Lower leg skin (tissue), 4 donors: ENCODE measurements at regions not wholly inside any gene's neighbourhood (a gene's known extent, or its start where the extent isn't known, plus 50 kb on each side); places are given as distances from the start of the nearest gene placed in this dataset.

Experiments
- DNase-seq, 2 donors: peaks; one replicate each; pipeline ENCODE4 v3.0.0-alpha.2; 2019; ENCODE audit warnings: low spot score in 2 of 2
- H3K4me3 ChIP-seq: fragments of 200-600 bp; sonication (generic); 2 replicates; pipeline ENCODE4 v1.5.1; 2017; ENCODE audit warnings: mild to moderate bottlenecking, low read depth; ENCODE audit not compliant: poor library complexity, severe bottlenecking
- POLR2A ChIP-seq, 2 donors: fragments of 450-650 bp; IDR thresholded peaks; one replicate each; pipeline ENCODE4 v1.6.1; 2016 to 2017; ENCODE audit warnings: antibody characterized with exemption in 2 of 2, mild to moderate bottlenecking in 1 of 2, moderate library complexity in 1 of 2
- WGBS, 2 donors: methylation state at CpG; one replicate each; pipeline ENCODE4 v1.1.5; 2018; 5-methylcytosine and 5-hydroxymethylcytosine counted together
- intact Hi-C: fragments of 100-400 bp; cut with DNase I; formaldehyde crosslinking; loops from one replicate; pipeline ENCODE4 v1.15.0; 2023; ENCODE audit warnings: low total_unique reads
- TF ChIP-seq, protein P1 (sequence below), 3 donors: fragments of 450-650 bp; IDR thresholded peaks; one replicate each; pipeline ENCODE4 v1.5.1; 2016; ENCODE audit warnings: antibody characterized with exemption in 3 of 3, mild to moderate bottlenecking in 3 of 3, moderate library complexity in 2 of 3

DNA sequence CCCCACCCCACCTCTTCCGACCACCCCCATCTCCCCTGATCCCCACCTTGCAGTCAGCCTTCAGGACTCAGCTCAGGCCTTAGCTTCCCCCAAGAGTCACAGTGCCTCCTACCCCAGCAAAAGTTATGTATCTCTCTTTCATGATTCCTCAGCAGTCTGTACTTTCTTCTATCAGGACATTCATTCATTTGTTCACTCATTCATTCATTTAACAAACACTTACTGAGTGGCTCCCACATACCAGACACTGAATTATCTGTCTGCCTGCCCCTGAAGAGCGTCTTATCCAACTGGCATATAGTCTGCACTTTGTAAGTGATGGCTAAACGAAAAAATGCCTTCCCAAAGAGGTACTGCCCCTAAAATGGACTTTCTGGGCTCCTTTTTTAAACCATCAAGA lies 114.4 kb upstream of the SLC35F3 start:
- 72 to 74% methylated on average over 3 of the region's 3 CpGs for WGBS, 2 donors
- intact Hi-C loops: loop anchor here (10.0 kb wide), 1 partner anchor 395 kb away; no protein-coding TSS in a partner anchor
- no peak for DNase-seq
- no peak overlapping the region for H3K4me3 ChIP-seq
- TF ChIP-seq POLR2A (IDR thresholded peaks at IDR 0.05): no peak
- TF ChIP-seq, protein P1, sequence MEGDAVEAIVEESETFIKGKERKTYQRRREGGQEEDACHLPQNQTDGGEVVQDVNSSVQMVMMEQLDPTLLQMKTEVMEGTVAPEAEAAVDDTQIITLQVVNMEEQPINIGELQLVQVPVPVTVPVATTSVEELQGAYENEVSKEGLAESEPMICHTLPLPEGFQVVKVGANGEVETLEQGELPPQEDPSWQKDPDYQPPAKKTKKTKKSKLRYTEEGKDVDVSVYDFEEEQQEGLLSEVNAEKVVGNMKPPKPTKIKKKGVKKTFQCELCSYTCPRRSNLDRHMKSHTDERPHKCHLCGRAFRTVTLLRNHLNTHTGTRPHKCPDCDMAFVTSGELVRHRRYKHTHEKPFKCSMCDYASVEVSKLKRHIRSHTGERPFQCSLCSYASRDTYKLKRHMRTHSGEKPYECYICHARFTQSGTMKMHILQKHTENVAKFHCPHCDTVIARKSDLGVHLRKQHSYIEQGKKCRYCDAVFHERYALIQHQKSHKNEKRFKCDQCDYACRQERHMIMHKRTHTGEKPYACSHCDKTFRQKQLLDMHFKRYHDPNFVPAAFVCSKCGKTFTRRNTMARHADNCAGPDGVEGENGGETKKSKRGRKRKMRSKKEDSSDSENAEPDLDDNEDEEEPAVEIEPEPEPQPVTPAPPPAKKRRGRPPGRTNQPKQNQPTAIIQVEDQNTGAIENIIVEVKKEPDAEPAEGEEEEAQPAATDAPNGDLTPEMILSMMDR (IDR thresholded peaks at IDR 0.05): no peak

DNA sequence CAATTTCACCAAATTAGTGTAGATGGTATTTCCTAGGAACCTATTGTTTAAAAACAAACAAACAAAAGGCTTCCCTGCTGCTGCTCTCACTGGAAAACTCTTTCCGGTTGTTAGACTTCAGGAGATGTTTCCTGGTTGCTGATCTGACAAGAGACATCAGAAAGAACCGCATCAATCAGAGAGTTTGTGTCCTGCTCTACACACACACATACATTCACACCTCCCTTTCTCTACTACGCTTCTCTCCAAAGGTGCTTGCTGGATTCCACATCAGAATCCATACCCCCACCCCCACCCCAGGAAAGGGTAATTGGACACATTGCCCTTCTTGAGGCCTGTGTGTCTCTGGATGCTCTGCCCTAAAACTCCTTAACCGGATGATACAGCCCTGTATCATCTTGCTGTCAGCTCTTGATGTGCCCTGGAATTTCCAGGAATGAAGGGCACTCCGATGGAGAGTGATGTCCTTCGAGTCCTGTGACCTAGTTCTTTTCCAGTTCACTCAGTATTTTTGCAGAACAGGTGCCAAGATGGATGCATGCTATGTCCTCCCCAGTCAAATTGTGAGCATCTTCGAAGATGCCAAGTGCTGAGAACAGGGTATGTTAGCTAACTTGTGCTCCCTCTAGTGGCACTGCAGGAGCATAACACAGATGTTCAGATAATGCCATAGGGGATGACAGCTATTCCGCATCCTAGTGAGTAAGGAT lies 113.7 kb upstream of the SLC35F3 start:
- no peak overlapping the region for H3K4me3 ChIP-seq
- peak in 1 of 2 donors; percentile 16 for DNase-seq
- TF ChIP-seq, protein P1 (IDR thresholded peaks at IDR 0.05): peak in 1 of 3 donors; percentile 45
- no peak for TF ChIP-seq POLR2A (IDR thresholded peaks at IDR 0.05)
- WGBS, 2 donors: 38 to 40% methylated on average over 8 of the region's 8 CpGs
- intact Hi-C loops: loop anchor here (10.0 kb wide), 1 partner anchor 396 kb away; no protein-coding TSS in a partner anchor

GRCh38 chr1:233791372-233791703 lies 113.1 kb upstream of the SLC35F3 start:
- H3K4me3 ChIP-seq: no peak overlapping the region
- TF ChIP-seq POLR2A (IDR thresholded peaks at IDR 0.05): no peak
- TF ChIP-seq, protein P1 (IDR thresholded peaks at IDR 0.05): no peak
- WGBS, 2 donors: 2 to 5% methylated on average over 1 of the region's 1 CpG
- intact Hi-C loops: loop anchor here (10.0 kb wide), 1 partner anchor 397 kb away; no protein-coding TSS in a partner anchor
- DNase-seq: no peak

- intact Hi-C loops: loop anchor here (10.0 kb wide), 1 partner anchor 397 kb away; no protein-coding TSS in a partner anchor
- 71 to 75% methylated on average over 6 of the region's 6 CpGs for WGBS, 2 donors
- no peak overlapping the region for H3K4me3 ChIP-seq
- no peak for DNase-seq
- TF ChIP-seq POLR2A (IDR thresholded peaks at IDR 0.05): no peak
- TF ChIP-seq, protein P1 (IDR thresholded peaks at IDR 0.05): no peak
Observed at GRCh38 chr1:233791721-233792120, 112.8 kb upstream of the SLC35F3 start.

- DNase-seq: no peak
- no peak overlapping the region for H3K4me3 ChIP-seq
- intact Hi-C loops: loop anchor here (10.0 kb wide), 1 partner anchor 400 kb away; no protein-coding TSS in a partner anchor
- TF ChIP-seq, protein P1 (IDR thresholded peaks at IDR 0.05): no peak
- WGBS, 2 donors: 97 to 99% methylated on average over 2 of the region's 2 CpGs
Observed at GRCh38 chr1:233794863-233795262, 109.6 kb upstream of the SLC35F3 start.
